ENCODE measurements at regions not wholly inside any gene's neighbourhood (a gene's known extent, or its start where the extent isn't known, plus 50 kb on each side); places are given as distances from the start of the nearest gene placed in this dataset.

DNA sequence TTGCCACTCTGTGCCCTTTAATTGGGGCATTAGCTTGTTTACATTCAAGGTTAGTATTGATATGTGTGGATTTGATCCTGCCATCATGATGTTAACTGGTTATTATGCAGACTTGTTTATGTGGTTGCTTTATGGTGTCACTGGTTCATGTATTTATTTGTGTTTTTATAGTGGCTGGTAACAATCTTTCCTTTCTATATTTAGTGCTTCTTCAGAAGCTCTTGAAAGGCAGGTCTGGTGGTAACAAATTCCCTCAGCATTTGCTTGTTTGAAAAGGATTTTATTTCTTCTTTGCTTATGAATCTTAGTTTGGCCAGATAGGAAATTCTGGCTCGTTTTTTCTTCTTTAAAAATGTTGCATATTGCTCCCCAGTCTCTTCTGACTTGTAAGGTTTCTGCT lies 215.4 kb downstream of the ZC3H11B start:
- no peaks in the 10 kb centered on the region for H3K36me3 ChIP-seq
- no peaks in the 10 kb centered on the region for H3K27me3 ChIP-seq
- no peaks in the 10 kb centered on the region for H3K4me1 ChIP-seq (ENCODE audit: control insufficient read depth in 1 of 2, insufficient read depth in 1 of 2, low read depth in 1 of 2, low read length in 1 of 2)
- H3K4me3 ChIP-seq (ENCODE audit: low read depth in 1 of 2, low read length in 1 of 2): no peak overlapping the region
- TF ChIP-seq CTCF (IDR thresholded peaks at IDR 0.05): no peak
- no peaks in the 10 kb centered on the region for H3K9me3 ChIP-seq
- no peak overlapping the region for H3K27ac ChIP-seq

- H3K4me1 ChIP-seq (ENCODE audit: control insufficient read depth in 1 of 2, insufficient read depth in 1 of 2, low read depth in 1 of 2, low read length in 1 of 2): no peaks in the 10 kb centered on the region
- H3K27ac ChIP-seq: no peak overlapping the region
- no peak overlapping the region for H3K4me3 ChIP-seq (ENCODE audit: low read depth in 1 of 2, low read length in 1 of 2)
- no peaks in the 10 kb centered on the region for H3K9me3 ChIP-seq
- TF ChIP-seq CTCF (IDR thresholded peaks at IDR 0.05): no peak
- H3K27me3 ChIP-seq: no peaks in the 10 kb centered on the region
- H3K36me3 ChIP-seq: no peaks in the 10 kb centered on the region
These were observed 217.6 kb downstream of the LYPLAL1 start for GRCh38 chr1:219391297-219391696.

GRCh38 chr1:219387211-219387610 lies 213.5 kb downstream of the LYPLAL1 start:
- Histone ChIP-seq H3K4me3 (ENCODE audit: low read depth in 1 of 2, low read length in 1 of 2) (no peak overlapping the region), H3K9me3 (no peaks in the 10 kb centered on the region), H3K36me3 (no peaks in the 10 kb centered on the region), H3K27me3 (no peaks in the 10 kb centered on the region), H3K4me1 (ENCODE audit: control insufficient read depth in 1 of 2, insufficient read depth in 1 of 2, low read depth in 1 of 2, low read length in 1 of 2) (no peaks in the 10 kb centered on the region), H3K27ac (no peak overlapping the region)
- TF ChIP-seq CTCF (IDR thresholded peaks at IDR 0.05): no peak

DNA sequence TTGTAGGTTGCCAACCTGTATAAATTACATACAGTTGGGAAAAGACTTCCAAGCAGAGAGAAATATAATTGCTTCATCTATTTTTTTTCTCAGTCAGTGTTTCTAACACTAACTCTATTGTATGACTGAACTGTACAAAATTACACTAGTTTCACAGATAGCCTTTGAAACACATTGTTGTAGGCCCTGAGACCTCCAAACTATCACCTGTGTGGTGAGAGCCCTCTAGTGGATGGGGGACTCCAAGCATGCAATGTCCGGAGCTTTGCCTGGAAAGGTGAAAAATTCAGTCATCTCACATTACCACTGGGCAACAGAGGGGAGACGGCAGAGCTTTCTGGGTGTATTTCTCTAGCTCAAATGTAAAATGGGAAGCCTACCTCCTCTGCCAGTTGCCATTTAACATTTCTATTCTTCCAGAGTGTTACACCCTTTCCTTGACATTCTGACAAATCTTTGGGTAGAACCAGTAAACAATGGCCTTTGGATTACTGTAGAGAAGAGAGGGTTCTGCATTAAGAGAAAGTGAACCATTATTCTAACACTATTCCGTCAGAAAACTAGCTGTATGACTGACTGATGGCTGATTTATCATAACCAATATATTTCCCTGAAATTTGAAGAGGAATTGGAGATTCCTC lies 212.2 kb downstream of the LYPLAL1 start:
- no peak for TF ChIP-seq CTCF (IDR thresholded peaks at IDR 0.05)
- H3K27me3 ChIP-seq: no peaks in the 10 kb centered on the region
- H3K9me3 ChIP-seq: no peaks in the 10 kb centered on the region
- H3K36me3 ChIP-seq: no peaks in the 10 kb centered on the region
- H3K4me1 ChIP-seq (ENCODE audit: control insufficient read depth in 1 of 2, insufficient read depth in 1 of 2, low read depth in 1 of 2, low read length in 1 of 2): no peaks in the 10 kb centered on the region
- H3K4me3 ChIP-seq (ENCODE audit: low read depth in 1 of 2, low read length in 1 of 2): no peak overlapping the region
- H3K27ac ChIP-seq: no peak overlapping the region

- Histone ChIP-seq H3K4me1 (ENCODE audit: control insufficient read depth in 1 of 2, insufficient read depth in 1 of 2, low read depth in 1 of 2, low read length in 1 of 2) (no peaks in the 10 kb centered on the region), H3K36me3 (no peaks in the 10 kb centered on the region), H3K4me3 (ENCODE audit: low read depth in 1 of 2, low read length in 1 of 2) (no peak overlapping the region), H3K9me3 (no peaks in the 10 kb centered on the region), H3K27me3 (no peaks in the 10 kb centered on the region), H3K27ac (no peak overlapping the region)
- TF ChIP-seq CTCF (IDR thresholded peaks at IDR 0.05): no peak
These were observed 209.6 kb downstream of the LYPLAL1 start for GRCh38 chr1:219383281-219383680.

DNA sequence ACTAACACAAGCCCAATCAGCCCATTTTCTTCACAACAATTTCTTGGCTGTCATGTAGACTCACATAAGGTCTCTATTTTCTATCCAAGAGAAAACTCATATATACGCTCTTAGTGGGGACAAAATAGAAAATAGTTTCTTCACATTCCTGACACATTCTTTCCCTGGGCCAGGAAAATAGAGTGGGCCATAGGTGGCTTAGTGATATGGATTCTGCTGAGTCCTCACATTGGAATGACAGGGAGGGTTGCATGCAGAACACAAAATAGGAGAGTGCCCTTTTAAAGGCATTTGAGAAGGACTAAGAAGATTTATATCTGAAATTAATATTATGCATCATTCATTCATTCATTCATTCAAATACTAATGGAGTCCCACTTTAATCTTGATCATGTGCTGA lies 207.7 kb downstream of the LYPLAL1 start:
- Histone ChIP-seq H3K36me3 (no peaks in the 10 kb centered on the region), H3K27me3 (no peaks in the 10 kb centered on the region), H3K27ac (no peak overlapping the region), H3K4me1 (ENCODE audit: control insufficient read depth in 1 of 2, insufficient read depth in 1 of 2, low read depth in 1 of 2, low read length in 1 of 2) (no peaks in the 10 kb centered on the region), H3K4me3 (ENCODE audit: low read depth in 1 of 2, low read length in 1 of 2) (no peak overlapping the region), H3K9me3 (no peaks in the 10 kb centered on the region)
- TF ChIP-seq CTCF (IDR thresholded peaks at IDR 0.05): no peak

Data from neutrophil (primary cell).